ENCODE measurements at regions not wholly inside any gene's neighbourhood (a gene's known extent, or its start where the extent isn't known, plus 50 kb on each side); places are given as distances from the start of the nearest gene placed in this dataset.

GRCh38 chr4:137754652-137755471, 222.6 kb upstream of the PCDH18 start:
- DNase-seq, result no peak
- TF ChIP-seq POLR2A (IDR thresholded peaks at IDR 0.05) (no peak), CTCF (IDR thresholded peaks at IDR 0.05) (no peak)
- H3K27ac ChIP-seq, result no peak overlapping the region
- intact Hi-C loops (cut with DNase I; ENCODE audit: low total_unique reads), result no loop called here
- H3K36me3 ChIP-seq, result peaks cover 0 to 2% of the 10 kb centered on the region in 2 donors
- H3K4me1 ChIP-seq, result no peaks in the 10 kb centered on the region
- no peaks in the 10 kb centered on the region for H3K9me3 ChIP-seq
- no peaks in the 10 kb centered on the region for H3K27me3 ChIP-seq
- no peak overlapping the region for H3K4me3 ChIP-seq

GRCh38 chr4:137749466-137749865, 217.2 kb upstream of the PCDH18 start:
- H3K4me1 ChIP-seq, result no peaks in the 10 kb centered on the region
- no peak for DNase-seq
- intact Hi-C loops (cut with DNase I; ENCODE audit: low total_unique reads), result no loop called here
- H3K36me3 ChIP-seq, result peaks cover 0 to 2% of the 10 kb centered on the region in 2 donors
- TF ChIP-seq POLR2A (IDR thresholded peaks at IDR 0.05) (no peak), CTCF (IDR thresholded peaks at IDR 0.05) (no peak)
- H3K27ac ChIP-seq, result no peak overlapping the region
- H3K4me3 ChIP-seq, result no peak overlapping the region
- H3K9me3 ChIP-seq, result no peaks in the 10 kb centered on the region
- no peaks in the 10 kb centered on the region for H3K27me3 ChIP-seq

GRCh38 chr4:137748616-137749015, 216.3 kb upstream of the PCDH18 start:
- intact Hi-C loops (cut with DNase I; ENCODE audit: low total_unique reads), result no loop called here

GRCh38 chr4:137740141-137740540, 207.8 kb upstream of the PCDH18 start:
- Histone ChIP-seq H3K9me3 (no peaks in the 10 kb centered on the region), H3K27ac (no peak overlapping the region), H3K27me3 (no peaks in the 10 kb centered on the region), H3K36me3 (no peaks in the 10 kb centered on the region), H3K4me3 (no peak overlapping the region), H3K4me1 (no peaks in the 10 kb centered on the region)
- no peak for DNase-seq
- intact Hi-C loops (cut with DNase I; ENCODE audit: low total_unique reads), result no loop called here
- TF ChIP-seq POLR2A (IDR thresholded peaks at IDR 0.05) (no peak), CTCF (IDR thresholded peaks at IDR 0.05) (no peak)

More at GRCh38 chr4:137748616-137749015, 216.3 kb upstream of the PCDH18 start:
- Histone ChIP-seq H3K9me3 (no peaks in the 10 kb centered on the region), H3K27me3 (no peaks in the 10 kb centered on the region), H3K4me3 (no peak overlapping the region), H3K27ac (no peak overlapping the region), H3K4me1 (no peaks in the 10 kb centered on the region), H3K36me3 (peaks cover 0 to 2% of the 10 kb centered on the region in 2 donors)
- TF ChIP-seq CTCF (IDR thresholded peaks at IDR 0.05) (no peak), POLR2A (IDR thresholded peaks at IDR 0.05) (no peak)
- DNase-seq, result no peak

- H3K9me3 ChIP-seq, result no peaks in the 10 kb centered on the region
- H3K4me3 ChIP-seq, result no peak overlapping the region
- H3K36me3 ChIP-seq, result no peaks in the 10 kb centered on the region
- intact Hi-C loops (cut with DNase I; ENCODE audit: low total_unique reads), result no loop called here
- no peaks in the 10 kb centered on the region for H3K27me3 ChIP-seq
- no peak for TF ChIP-seq CTCF (IDR thresholded peaks at IDR 0.05)
- TF ChIP-seq POLR2A (IDR thresholded peaks at IDR 0.05), result no peak
- no peaks in the 10 kb centered on the region for H3K4me1 ChIP-seq
- DNase-seq, result no peak
- no peak overlapping the region for H3K27ac ChIP-seq
Measured at GRCh38 chr4:137739391-137739790, 207.1 kb upstream of the PCDH18 start.
